Mucosa of descending colon (tissue), 3 donors: ENCODE measurements at regions not wholly inside any gene's neighbourhood (a gene's known extent, or its start where the extent isn't known, plus 50 kb on each side); places are given as distances from the start of the nearest gene placed in this dataset.

Experiments
- ATAC-seq: fragments of 200-7000 bp; cut with Tn5 transposase; one replicate; pipeline ENCODE4 v1.9.1; 2020; ENCODE audit warnings: mild to moderate bottlenecking, moderate library complexity
- DNase-seq, 3 donors: peaks; one replicate each; pipeline ENCODE4 v3.0.0-alpha.2; 2020
- H3K36me3 ChIP-seq: fragments of 200-600 bp; one replicate; pipeline ENCODE4 v1.8.0; 2021; ENCODE audit warnings: low read depth, mild to moderate bottlenecking
- H3K4me1 ChIP-seq: fragments of 200-600 bp; one replicate; pipeline ENCODE4 v1.8.0; 2021; ENCODE audit warnings: low read depth, mild to moderate bottlenecking
- H3K4me3 ChIP-seq: fragments of 200-600 bp; one replicate; pipeline ENCODE4 v1.8.0; 2021; ENCODE audit warnings: mild to moderate bottlenecking
- H3K9me3 ChIP-seq: fragments of 200-600 bp; one replicate; pipeline ENCODE4 v1.8.0; 2021; ENCODE audit warnings: mild to moderate bottlenecking
- intact Hi-C, 2 donors: fragments of 100-400 bp; cut with DNase I in 1 of 2; cut with micrococcal nuclease in 1 of 2; formaldehyde crosslinking; loops; one replicate each; pipeline versions ENCODE4 v1.11.0 to v1.11.1; 2022; cut with DNase I, micrococcal nuclease
- TF ChIP-seq, protein P1 (sequence below): fragments of 200-600 bp; IDR thresholded peaks from one replicate; pipeline ENCODE4 v1.8.0; 2022; ENCODE audit warnings: antibody characterized with exemption, mild to moderate bottlenecking
- donor health status: DM: no; HTN: no; CAD: no; lungs with moderate emphysema.
- donor health status: DM: no; HTN: no; CAD: no.
- donor health status: DM: no; HTN: yes; CAD: no.

DNA sequence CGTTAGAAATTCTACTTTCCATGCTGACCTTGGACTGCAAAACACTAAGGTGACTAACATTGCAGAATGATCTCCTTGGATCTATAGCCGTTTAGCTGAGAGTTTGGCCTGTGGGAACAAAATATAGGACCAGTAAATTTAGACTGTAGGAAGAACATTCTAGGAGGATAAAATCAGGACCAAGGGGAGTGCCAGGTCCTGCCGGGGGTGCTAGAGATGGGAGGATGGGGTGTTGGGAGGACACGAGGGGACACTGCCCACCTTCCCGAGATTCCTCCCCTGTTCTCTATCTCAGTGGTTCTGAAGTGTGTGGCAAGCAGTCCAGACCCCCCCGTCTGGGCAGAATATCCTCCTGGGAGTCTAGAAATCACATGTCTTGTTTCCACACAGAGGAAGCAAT is 445.2 kb downstream of the ZSWIM6 start:
- DNase-seq = no peak
- ATAC-seq = no peak
- intact Hi-C loops = no loop called here
- Histone ChIP-seq H3K36me3 (no peaks in the 10 kb centered on the region), H3K9me3 (no peaks in the 10 kb centered on the region), H3K4me1 (no peaks in the 10 kb centered on the region), H3K4me3 (no peak overlapping the region)
- TF ChIP-seq, protein P1, sequence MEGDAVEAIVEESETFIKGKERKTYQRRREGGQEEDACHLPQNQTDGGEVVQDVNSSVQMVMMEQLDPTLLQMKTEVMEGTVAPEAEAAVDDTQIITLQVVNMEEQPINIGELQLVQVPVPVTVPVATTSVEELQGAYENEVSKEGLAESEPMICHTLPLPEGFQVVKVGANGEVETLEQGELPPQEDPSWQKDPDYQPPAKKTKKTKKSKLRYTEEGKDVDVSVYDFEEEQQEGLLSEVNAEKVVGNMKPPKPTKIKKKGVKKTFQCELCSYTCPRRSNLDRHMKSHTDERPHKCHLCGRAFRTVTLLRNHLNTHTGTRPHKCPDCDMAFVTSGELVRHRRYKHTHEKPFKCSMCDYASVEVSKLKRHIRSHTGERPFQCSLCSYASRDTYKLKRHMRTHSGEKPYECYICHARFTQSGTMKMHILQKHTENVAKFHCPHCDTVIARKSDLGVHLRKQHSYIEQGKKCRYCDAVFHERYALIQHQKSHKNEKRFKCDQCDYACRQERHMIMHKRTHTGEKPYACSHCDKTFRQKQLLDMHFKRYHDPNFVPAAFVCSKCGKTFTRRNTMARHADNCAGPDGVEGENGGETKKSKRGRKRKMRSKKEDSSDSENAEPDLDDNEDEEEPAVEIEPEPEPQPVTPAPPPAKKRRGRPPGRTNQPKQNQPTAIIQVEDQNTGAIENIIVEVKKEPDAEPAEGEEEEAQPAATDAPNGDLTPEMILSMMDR = no peak

DNA sequence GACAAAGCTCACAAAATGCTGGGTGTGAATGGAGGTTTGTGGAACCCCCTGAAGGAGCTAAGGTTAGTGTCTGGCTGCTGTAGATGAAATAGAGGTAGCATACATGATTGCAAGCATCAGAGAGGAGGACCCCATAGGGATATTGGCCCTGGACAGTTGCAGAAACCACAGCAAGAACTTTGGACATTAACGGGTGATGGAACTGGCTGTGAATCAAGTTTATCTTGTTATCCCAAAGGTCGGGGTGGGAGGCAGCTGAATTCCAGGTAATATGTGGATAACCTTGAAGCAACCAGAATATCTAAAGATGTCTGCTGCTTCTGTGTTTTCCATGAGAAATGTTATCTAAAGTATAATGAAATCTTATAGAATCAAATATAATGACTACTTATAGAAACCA is 447.7 kb downstream of the ZSWIM6 start:
- TF ChIP-seq, protein P1 = no peak
- Histone ChIP-seq H3K4me3 (no peak overlapping the region), H3K36me3 (no peaks in the 10 kb centered on the region), H3K4me1 (no peaks in the 10 kb centered on the region), H3K9me3 (no peaks in the 10 kb centered on the region)
- ATAC-seq (no peak), DNase-seq (no peak)
- intact Hi-C loops = no loop called here

GRCh38 chr5:61783481-61783880 is 451.4 kb downstream of the ZSWIM6 start:
- Histone ChIP-seq H3K9me3 (no peaks in the 10 kb centered on the region), H3K4me1 (no peaks in the 10 kb centered on the region), H3K36me3 (no peaks in the 10 kb centered on the region), H3K4me3 (no peak overlapping the region)
- TF ChIP-seq, protein P1 = no peak
- intact Hi-C loops = no loop called here
- ATAC-seq (no peak), DNase-seq (no peak)

DNA sequence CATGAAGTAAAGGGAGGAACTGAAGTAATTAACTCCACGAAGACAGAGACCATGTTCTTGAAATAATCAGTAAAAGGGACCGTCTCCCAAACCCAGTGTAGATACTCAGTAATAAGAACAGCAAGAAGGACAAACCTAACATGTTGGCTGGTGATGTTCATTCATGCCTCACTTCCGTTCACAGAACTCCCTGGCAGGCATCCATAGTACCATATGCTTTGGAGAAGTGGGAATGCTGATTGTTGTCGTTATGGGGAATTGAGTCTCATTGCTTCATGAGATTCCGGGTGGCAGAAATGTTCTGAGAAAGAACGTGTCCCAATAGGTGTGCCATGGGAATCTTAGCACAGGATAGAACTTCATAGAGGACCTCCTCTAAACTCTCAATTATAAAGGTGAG is 452.3 kb downstream of the ZSWIM6 start:
- ATAC-seq (no peak), DNase-seq (no peak)
- TF ChIP-seq, protein P1 = no peak
- Histone ChIP-seq H3K4me3 (no peak overlapping the region), H3K9me3 (no peaks in the 10 kb centered on the region), H3K4me1 (no peaks in the 10 kb centered on the region), H3K36me3 (no peaks in the 10 kb centered on the region)
- intact Hi-C loops = no loop called here

DNA sequence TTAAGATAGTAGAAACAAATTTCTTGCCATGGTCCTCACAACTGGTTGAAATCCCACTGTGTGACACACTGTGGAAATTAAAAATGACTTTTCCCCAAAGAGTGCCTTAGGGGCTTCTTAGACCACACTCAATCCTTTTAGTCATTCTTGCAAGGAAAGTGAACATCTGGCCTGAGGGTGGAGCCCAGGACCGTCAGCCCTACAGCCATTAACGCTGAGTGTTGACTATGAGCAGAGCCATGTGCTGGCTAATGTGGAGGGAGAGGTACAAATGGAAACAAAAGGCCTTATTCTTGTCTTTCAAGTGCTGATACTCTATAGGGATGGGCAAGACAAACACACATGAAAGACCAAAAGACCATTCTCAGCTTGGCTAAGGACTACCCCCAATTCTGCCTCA is 456.5 kb downstream of the ZSWIM6 start:
- no peak for ATAC-seq
- intact Hi-C loops = no loop called here
- Histone ChIP-seq H3K9me3 (no peaks in the 10 kb centered on the region), H3K36me3 (no peaks in the 10 kb centered on the region), H3K4me1 (no peaks in the 10 kb centered on the region), H3K4me3 (no peak overlapping the region)
- TF ChIP-seq, protein P1 = no peak
- no peak for DNase-seq

- no peaks in the 10 kb centered on the region for H3K36me3 ChIP-seq
- no peak overlapping the region for H3K4me3 ChIP-seq
- H3K9me3 ChIP-seq = no peaks in the 10 kb centered on the region
- TF ChIP-seq, protein P1 = no peak
- intact Hi-C loops = no loop called here
- ATAC-seq = no peak
- no peaks in the 10 kb centered on the region for H3K4me1 ChIP-seq
- DNase-seq = no peak
Measured at GRCh38 chr5:61790007-61790406, 457.9 kb downstream of the ZSWIM6 start.
